ENCODE measurements at regions not wholly inside any gene's neighbourhood (a gene's known extent, or its start where the extent isn't known, plus 50 kb on each side); places are given as distances from the start of the nearest gene placed in this dataset.

GRCh38 chr2:4964579-4964978, 727.6 kb upstream of the SOX11 start:
- no peak for TF ChIP-seq CTCF (IDR thresholded peaks at IDR 0.05)
- H3K9me3 ChIP-seq, result no peaks in the 10 kb centered on the region
- H3K36me3 ChIP-seq, result no peaks in the 10 kb centered on the region
- H3K4me3 ChIP-seq, result no peak overlapping the region
- DNase-seq (ENCODE audit: low spot score) (no peak), ATAC-seq (ENCODE audit: insufficient number of reproducible peaks, low FRiP score, low read depth) (no peak)
- no peaks in the 10 kb centered on the region for H3K27me3 ChIP-seq (replicated peaks; ENCODE audit: insufficient read depth)
- H3K27ac ChIP-seq, result no peak overlapping the region
- no peaks in the 10 kb centered on the region for H3K4me1 ChIP-seq (ENCODE audit: control insufficient read depth in 1 of 2, low read depth in 2 of 2)

GRCh38 chr2:4965556-4966320, 726.4 kb upstream of the SOX11 start:
- no peak for ATAC-seq (ENCODE audit: insufficient number of reproducible peaks, low FRiP score, low read depth)
- Histone ChIP-seq H3K4me1 (ENCODE audit: control insufficient read depth in 1 of 2, low read depth in 2 of 2) (no peaks in the 10 kb centered on the region), H3K4me3 (no peak overlapping the region), H3K27me3 (replicated peaks; ENCODE audit: insufficient read depth) (no peaks in the 10 kb centered on the region), H3K9me3 (no peaks in the 10 kb centered on the region), H3K27ac (no peak overlapping the region), H3K36me3 (no peaks in the 10 kb centered on the region)
- no peak for DNase-seq (ENCODE audit: low spot score)
- no peak for TF ChIP-seq CTCF (IDR thresholded peaks at IDR 0.05)

- no peak overlapping the region for H3K27ac ChIP-seq
- no peak for ATAC-seq (ENCODE audit: insufficient number of reproducible peaks, low FRiP score, low read depth)
- no peak for DNase-seq (ENCODE audit: low spot score)
Measured at GRCh38 chr2:4967206-4967605, 725.0 kb upstream of the SOX11 start.

GRCh38 chr2:4972472-4972871, 719.7 kb upstream of the SOX11 start:
- H3K27ac ChIP-seq, result no peak overlapping the region
- H3K27me3 ChIP-seq (replicated peaks; ENCODE audit: insufficient read depth), result no peaks in the 10 kb centered on the region
- H3K4me1 ChIP-seq (ENCODE audit: control insufficient read depth in 1 of 2, low read depth in 2 of 2), result no peaks in the 10 kb centered on the region
- DNase-seq (ENCODE audit: low spot score) (no peak), ATAC-seq (ENCODE audit: insufficient number of reproducible peaks, low FRiP score, low read depth) (no peak)
- H3K4me3 ChIP-seq, result no peak overlapping the region
- H3K36me3 ChIP-seq, result no peaks in the 10 kb centered on the region
- TF ChIP-seq CTCF (IDR thresholded peaks at IDR 0.05), result no peak
- no peaks in the 10 kb centered on the region for H3K9me3 ChIP-seq

More at GRCh38 chr2:4967206-4967605, 725.0 kb upstream of the SOX11 start:
- no peak overlapping the region for H3K4me3 ChIP-seq
- no peaks in the 10 kb centered on the region for H3K4me1 ChIP-seq (ENCODE audit: control insufficient read depth in 1 of 2, low read depth in 2 of 2)
- H3K27me3 ChIP-seq (replicated peaks; ENCODE audit: insufficient read depth), result no peaks in the 10 kb centered on the region
- H3K9me3 ChIP-seq, result no peaks in the 10 kb centered on the region
- no peaks in the 10 kb centered on the region for H3K36me3 ChIP-seq
- no peak for TF ChIP-seq CTCF (IDR thresholded peaks at IDR 0.05)

GRCh38 chr2:4973354-4973753, 718.8 kb upstream of the SOX11 start:
- H3K27ac ChIP-seq, result no peak overlapping the region
- no peaks in the 10 kb centered on the region for H3K36me3 ChIP-seq
- DNase-seq (ENCODE audit: low spot score) (no peak), ATAC-seq (ENCODE audit: insufficient number of reproducible peaks, low FRiP score, low read depth) (no peak)
- no peaks in the 10 kb centered on the region for H3K4me1 ChIP-seq (ENCODE audit: control insufficient read depth in 1 of 2, low read depth in 2 of 2)
- no peaks in the 10 kb centered on the region for H3K27me3 ChIP-seq (replicated peaks; ENCODE audit: insufficient read depth)
- H3K4me3 ChIP-seq, result no peak overlapping the region
- H3K9me3 ChIP-seq, result no peaks in the 10 kb centered on the region
- no peak for TF ChIP-seq CTCF (IDR thresholded peaks at IDR 0.05)

All from thoracic aorta (tissue), 2 donors.